HUES64 (cell line): ENCODE measurements at regions not wholly inside any gene's neighbourhood (a gene's known extent, or its start where the extent isn't known, plus 50 kb on each side); places are given as distances from the start of the nearest gene placed in this dataset.

Source experiments
- H3K27ac ChIP-seq: 2 replicates; pipeline ENCODE4 v1.7.0; 2013; ENCODE audit warnings: low read depth, low read length, inconsistent platforms
- H3K27me3 ChIP-seq: 2 replicates; pipeline ENCODE4 v1.6.1; 2013; ENCODE audit warnings: mild to moderate bottlenecking, low read length; ENCODE audit not compliant: insufficient read depth
- H3K36me3 ChIP-seq: 2 replicates; pipeline ENCODE4 v1.6.1; 2013; ENCODE audit warnings: mild to moderate bottlenecking, low read length; ENCODE audit not compliant: insufficient read depth
- H3K4me1 ChIP-seq: 2 replicates; pipeline ENCODE4 v1.6.1; 2013; ENCODE audit warnings: mild to moderate bottlenecking, low read length, moderate library complexity; ENCODE audit not compliant: insufficient read depth
- H3K4me3 ChIP-seq: 2 replicates; pipeline ENCODE4 v1.5.1; 2013; ENCODE audit warnings: mild to moderate bottlenecking, low read length, moderate library complexity
- H3K9ac ChIP-seq: 2 replicates; pipeline ENCODE4 v1.6.1; 2013; ENCODE audit warnings: mild to moderate bottlenecking, low read depth, low read length
- H3K9me3 ChIP-seq: 2 replicates; pipeline ENCODE4 v1.6.1; 2013; ENCODE audit warnings: low read depth, low read length; ENCODE audit not compliant: insufficient read depth
- WGBS: fragments of 150-250, 120-280 bp; methylation state at CpG from one replicate; pipeline ENCODE4 v1.1.7; 2013; ENCODE audit warnings: missing lambda C conversion rate; 5-methylcytosine and 5-hydroxymethylcytosine counted together

DNA sequence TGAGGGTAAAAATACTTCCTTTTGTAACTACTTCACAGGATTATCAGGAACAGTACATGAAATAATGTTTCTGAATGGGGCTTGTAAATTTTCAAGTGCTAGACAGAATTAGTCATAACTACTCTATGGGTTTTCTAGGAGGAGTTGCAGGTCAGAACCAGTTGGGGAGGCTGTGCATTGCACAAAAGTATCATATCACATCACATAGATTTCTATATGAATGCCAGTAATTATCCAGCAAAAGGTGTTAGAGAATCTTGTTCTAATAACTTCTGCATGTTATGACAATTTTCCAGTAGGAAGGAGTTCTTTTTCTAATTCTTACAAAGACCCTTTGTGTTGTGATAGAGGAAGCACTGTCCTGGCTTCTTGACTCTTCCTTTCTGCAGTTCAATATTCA lies 551.6 kb downstream of the COL12A1 start:
- Histone ChIP-seq H3K36me3 (no peaks in the 10 kb centered on the region), H3K4me1 (no peaks in the 10 kb centered on the region), H3K9ac (no peak overlapping the region), H3K9me3 (peaks cover 2% of the 10 kb centered on the region; the same call in 1 of the 2 replicates), H3K4me3 (no peak overlapping the region), H3K27ac (no peak overlapping the region), H3K27me3 (no peaks in the 10 kb centered on the region)

DNA sequence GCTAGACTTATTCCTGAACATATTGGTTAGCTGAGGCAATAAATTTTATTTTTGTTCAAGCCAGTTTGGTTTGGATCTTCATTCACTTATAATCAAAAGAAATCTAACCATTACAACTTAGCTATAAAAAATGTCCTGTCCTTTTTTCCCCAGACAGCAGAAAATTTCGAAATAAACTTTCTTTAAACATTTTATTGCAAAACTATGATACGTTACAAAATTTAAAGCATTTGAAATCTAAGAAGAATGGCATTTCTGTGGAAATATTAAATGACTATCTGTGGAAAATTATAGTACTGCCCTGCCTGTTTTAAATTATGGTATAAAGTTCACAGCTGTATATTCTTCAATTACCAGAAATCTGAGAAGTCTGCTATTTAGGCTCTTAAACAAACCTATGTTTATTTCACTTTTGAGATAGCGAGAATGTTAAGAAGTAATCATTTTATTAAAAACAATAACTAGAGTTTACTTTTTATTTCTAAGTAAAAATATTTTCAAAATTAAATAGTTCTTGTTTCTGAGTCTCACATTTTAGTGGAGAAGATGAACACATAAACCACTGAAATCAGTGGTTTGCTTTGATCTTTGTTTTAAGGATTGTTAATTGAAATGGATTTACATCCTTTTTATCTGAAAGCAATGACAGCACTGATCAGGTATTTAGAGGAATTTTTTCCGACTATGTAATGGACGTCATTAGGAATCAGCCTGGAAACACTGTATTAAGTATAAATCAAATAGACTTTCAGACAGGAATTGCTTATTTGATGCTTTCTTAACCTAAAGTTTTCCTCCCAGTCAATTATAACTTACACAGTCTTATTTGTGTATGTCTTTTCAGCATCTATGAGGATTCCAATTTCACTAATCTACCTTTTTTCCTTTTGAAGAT lies 553.7 kb downstream of the COL12A1 start:
- H3K4me1 ChIP-seq, result no peaks in the 10 kb centered on the region

DNA sequence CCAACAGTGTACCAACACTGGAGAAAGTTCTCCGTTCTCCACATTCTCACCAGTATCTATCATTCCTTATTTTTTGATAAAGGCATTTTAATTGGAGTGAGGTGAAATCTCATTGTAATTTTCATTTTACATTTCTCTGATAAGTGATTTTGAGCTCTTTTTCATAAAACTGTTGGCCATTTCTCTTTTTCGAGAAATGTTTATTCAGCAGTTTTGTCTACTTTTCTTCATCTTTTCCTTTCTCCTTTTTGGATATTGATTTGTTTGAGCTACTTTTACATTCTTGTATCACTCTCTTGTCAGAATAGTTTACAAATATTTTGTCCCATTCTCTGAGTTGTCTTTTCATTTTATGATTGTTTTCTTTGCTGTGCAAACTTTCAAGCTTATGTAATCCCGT lies 555.2 kb downstream of the COL12A1 start:
- H3K4me1 ChIP-seq, result peaks cover 4% of the 10 kb centered on the region; the same call in 1 of the 2 replicates
- 100% methylated on average over 2 of the region's 3 CpGs for WGBS

More for the DNA sequence above, 553.7 kb downstream of the COL12A1 start:
- H3K36me3 ChIP-seq, result no peaks in the 10 kb centered on the region
- no peak overlapping the region for H3K27ac ChIP-seq
- no peak overlapping the region for H3K9ac ChIP-seq
- no peaks in the 10 kb centered on the region for H3K9me3 ChIP-seq
- no peak overlapping the region for H3K4me3 ChIP-seq
- WGBS, result 94% methylated on average over 4 of the region's 5 CpGs
- no peaks in the 10 kb centered on the region for H3K27me3 ChIP-seq

DNA sequence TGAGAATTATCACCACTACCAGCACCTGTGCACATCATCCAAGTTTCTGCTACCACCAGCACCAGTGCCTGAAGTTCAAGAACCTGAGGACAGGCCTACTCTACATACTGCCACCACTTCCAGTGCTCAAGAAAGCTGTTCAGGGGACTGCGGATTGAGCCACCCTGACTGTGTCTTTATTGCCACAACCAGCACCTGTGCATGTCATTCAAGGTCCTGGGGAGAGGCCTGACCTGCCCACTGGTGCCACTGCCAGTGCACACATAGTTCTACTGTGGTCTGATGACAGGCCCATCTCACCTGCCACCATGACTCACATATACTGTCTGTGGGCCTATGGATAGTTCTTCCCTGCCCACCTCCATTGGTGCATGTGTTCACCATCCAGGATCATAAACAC lies 559.4 kb downstream of the COL12A1 start:
- H3K36me3 ChIP-seq, result no peaks in the 10 kb centered on the region
- peaks cover 20% of the 10 kb centered on the region for H3K4me1 ChIP-seq
- H3K27me3 ChIP-seq, result no peaks in the 10 kb centered on the region
- H3K27ac ChIP-seq, result no peak overlapping the region
- H3K9me3 ChIP-seq, result no peaks in the 10 kb centered on the region
- no peak overlapping the region for H3K9ac ChIP-seq
- WGBS, result 98% methylated on average over 1 of the region's 1 CpG
- H3K4me3 ChIP-seq, result no peak overlapping the region

More for the DNA sequence above, 555.2 kb downstream of the COL12A1 start:
- H3K27me3 ChIP-seq, result no peaks in the 10 kb centered on the region
- no peaks in the 10 kb centered on the region for H3K9me3 ChIP-seq
- H3K4me3 ChIP-seq, result no peak overlapping the region
- no peak overlapping the region for H3K9ac ChIP-seq
- no peak overlapping the region for H3K27ac ChIP-seq
- H3K36me3 ChIP-seq, result no peaks in the 10 kb centered on the region

DNA sequence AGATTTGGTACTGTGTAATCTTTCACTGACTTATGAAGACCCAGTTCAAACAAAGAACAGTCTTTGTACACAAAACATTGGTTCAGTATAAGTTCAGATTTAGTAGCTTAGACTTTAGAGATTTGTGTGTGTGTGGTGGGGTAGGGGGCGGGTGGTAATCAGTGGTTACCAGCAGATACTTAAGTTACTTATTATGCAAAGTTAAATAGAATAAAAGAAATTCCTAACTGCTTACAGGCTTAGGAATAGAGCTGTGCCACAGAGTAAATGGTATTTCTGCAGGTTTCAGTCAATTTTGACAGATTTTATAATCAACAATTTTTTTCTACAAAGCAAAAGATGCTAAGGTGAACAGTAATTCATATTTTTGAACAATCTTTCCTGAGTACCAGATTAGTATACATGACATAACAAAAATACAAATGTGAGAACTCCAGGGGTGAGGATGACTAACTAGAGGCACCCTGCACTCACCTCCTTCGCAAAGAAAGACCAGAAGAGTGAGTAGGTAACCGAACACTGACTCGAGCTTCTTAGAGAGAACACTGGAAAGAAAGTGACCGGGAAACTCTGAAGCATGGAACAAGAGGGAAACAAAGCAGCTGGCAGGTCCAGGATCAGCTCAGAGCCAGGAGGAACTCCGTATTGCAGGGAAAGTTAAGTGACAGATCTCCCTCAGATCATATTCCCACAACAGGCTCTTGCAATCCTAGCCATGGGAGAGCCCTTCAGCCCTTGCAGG lies 560.6 kb downstream of the COL12A1 start:
- H3K27ac ChIP-seq, result peak overlapping the region; percentile 38
- H3K4me3 ChIP-seq, result no peak overlapping the region
- H3K9ac ChIP-seq, result peak overlapping the region; percentile 55; the same call in 1 of the 2 replicates
- WGBS, result 44% methylated on average over 5 of the region's 6 CpGs
- no peaks in the 10 kb centered on the region for H3K27me3 ChIP-seq
- no peaks in the 10 kb centered on the region for H3K9me3 ChIP-seq
- H3K4me1 ChIP-seq, result peaks cover 20% of the 10 kb centered on the region
- no peaks in the 10 kb centered on the region for H3K36me3 ChIP-seq

DNA sequence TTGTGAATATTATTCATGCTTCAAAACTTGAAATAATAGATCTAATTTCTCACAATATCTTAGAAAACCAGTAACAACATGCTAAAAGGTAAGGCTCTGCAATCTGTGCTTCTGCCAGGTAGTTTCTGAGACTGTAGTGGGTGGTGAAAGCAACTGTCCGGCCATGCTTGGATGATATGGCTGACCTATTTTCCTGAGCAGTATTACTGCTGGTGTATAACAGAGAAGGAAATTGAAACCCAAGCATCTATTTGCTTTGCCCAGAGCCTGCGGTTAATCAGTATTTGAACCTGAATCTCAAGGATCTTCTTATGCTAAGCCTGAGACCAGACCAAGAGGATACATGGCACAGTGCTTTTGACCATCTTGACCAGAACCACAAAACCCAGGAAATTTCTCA lies 563.8 kb downstream of the COL12A1 start:
- WGBS, result 92% methylated on average over 2 of the region's 2 CpGs
- H3K4me3 ChIP-seq, result no peak overlapping the region

DNA sequence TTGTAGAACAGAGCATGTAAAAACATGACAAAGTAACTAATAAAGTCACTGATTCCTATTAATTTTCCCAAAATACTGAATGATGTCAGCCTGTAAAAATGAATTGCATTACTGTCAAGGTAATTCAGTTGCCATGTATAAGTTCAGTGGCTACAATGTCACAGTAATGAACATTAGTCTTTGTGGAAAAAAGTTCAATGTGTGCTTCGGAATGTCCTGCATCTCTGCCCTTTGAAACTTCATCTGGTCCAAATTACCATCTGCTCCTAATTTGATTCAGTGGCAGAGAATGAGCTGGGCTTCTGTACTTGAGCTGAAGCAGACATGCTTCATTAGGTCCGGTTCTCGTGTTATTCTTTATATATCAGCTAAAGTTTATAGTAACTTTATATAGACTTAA lies 567.4 kb downstream of the COL12A1 start:
- H3K27me3 ChIP-seq, result no peaks in the 10 kb centered on the region
- H3K9me3 ChIP-seq, result no peaks in the 10 kb centered on the region
- WGBS, result 93% methylated on average over 1 of the region's 3 CpGs
- no peak overlapping the region for H3K4me3 ChIP-seq
- no peak overlapping the region for H3K9ac ChIP-seq
- H3K27ac ChIP-seq, result no peak overlapping the region
- H3K4me1 ChIP-seq, result no peaks in the 10 kb centered on the region
- H3K36me3 ChIP-seq, result no peaks in the 10 kb centered on the region

More for the DNA sequence above, 563.8 kb downstream of the COL12A1 start:
- Histone ChIP-seq H3K36me3 (no peaks in the 10 kb centered on the region), H3K9ac (no peak overlapping the region), H3K4me1 (peaks cover 20% of the 10 kb centered on the region), H3K27ac (no peak overlapping the region), H3K9me3 (no peaks in the 10 kb centered on the region), H3K27me3 (no peaks in the 10 kb centered on the region)

DNA sequence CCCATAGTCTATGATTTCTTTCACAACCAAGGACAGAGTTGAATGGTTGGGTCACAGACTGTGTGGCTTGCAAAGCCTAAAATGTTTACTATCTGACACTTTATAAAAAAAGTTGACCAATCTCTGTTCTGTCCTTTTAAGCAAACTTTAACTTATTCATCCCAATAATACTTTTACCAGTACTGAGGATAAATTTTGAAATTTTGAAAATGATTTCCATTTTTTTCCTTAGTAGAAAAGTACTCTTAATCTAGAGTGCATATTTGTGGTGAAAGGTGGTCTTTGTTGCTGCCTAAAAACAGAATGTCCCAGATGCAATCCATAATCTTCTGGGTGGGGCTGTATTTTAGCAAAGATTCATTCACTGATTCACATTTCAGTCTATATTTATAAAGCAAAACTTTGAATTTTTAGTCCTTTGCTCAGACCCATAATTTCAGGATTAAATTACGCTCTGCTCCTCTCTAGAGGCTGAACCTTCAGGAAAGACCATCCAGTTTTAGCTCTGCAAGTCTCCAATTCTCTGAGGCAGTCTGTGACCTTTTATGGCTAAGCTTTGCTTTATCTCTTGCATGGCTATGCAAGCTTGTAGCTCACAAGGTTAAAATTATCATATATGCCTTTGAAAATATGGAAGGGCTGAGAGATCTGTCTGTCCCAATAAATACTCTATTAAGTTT lies 573.5 kb downstream of the COL12A1 start:
- Histone ChIP-seq H3K9ac (no peak overlapping the region), H3K9me3 (no peaks in the 10 kb centered on the region), H3K4me1 (no peaks in the 10 kb centered on the region), H3K36me3 (no peaks in the 10 kb centered on the region), H3K27ac (no peak overlapping the region), H3K27me3 (no peaks in the 10 kb centered on the region), H3K4me3 (no peak overlapping the region)
- 96% methylated on average over 1 of the region's 1 CpG for WGBS

DNA sequence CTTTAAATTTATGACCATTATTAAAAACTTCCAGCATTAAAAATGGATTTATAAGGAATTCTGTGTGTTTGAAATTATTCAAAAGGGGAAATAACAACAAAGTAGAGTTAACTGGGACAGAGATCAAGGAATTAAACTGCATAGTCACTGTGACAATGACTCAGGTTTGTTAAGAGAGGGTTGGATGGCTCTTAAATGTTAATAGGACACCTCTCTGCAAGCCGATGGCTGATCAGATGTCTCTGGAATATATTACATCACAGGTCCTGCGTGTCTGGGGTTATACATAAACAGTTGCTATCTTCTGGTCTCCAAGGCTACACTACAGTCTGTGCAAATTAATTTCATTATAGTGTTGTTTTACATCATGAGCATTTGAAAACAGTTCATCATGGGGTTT lies 574.3 kb downstream of the COL12A1 start:
- Histone ChIP-seq H3K36me3 (no peaks in the 10 kb centered on the region), H3K27me3 (no peaks in the 10 kb centered on the region), H3K9ac (no peak overlapping the region), H3K4me3 (no peak overlapping the region), H3K9me3 (no peaks in the 10 kb centered on the region), H3K27ac (no peak overlapping the region), H3K4me1 (no peaks in the 10 kb centered on the region)
- WGBS, result 87% methylated on average over 2 of the region's 2 CpGs

DNA sequence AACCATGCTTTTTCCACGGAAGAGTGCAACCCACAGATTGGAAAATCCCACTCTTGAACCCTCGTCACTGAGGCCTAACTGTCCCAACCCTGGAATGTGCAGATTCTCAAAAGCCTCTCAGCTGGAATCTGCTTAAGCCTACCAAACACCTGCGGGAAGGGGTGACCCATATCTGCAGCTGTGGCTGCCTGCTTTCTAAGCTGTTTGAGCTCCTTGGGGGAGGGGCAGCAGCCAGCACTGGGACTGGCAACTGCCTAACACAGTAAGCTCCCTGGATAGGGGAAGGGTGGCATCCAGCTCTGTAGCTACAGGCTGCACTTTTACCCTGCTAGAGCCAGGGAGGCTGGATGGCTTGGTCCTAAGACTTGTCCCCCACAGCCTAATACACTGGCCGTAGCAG lies 579.6 kb downstream of the COL12A1 start:
- Histone ChIP-seq H3K9ac (no peak overlapping the region), H3K27me3 (no peaks in the 10 kb centered on the region), H3K4me3 (no peak overlapping the region), H3K27ac (no peak overlapping the region), H3K9me3 (peaks cover 13% of the 10 kb centered on the region), H3K4me1 (no peaks in the 10 kb centered on the region), H3K36me3 (no peaks in the 10 kb centered on the region)
- 78% methylated on average over 4 of the region's 4 CpGs for WGBS

DNA sequence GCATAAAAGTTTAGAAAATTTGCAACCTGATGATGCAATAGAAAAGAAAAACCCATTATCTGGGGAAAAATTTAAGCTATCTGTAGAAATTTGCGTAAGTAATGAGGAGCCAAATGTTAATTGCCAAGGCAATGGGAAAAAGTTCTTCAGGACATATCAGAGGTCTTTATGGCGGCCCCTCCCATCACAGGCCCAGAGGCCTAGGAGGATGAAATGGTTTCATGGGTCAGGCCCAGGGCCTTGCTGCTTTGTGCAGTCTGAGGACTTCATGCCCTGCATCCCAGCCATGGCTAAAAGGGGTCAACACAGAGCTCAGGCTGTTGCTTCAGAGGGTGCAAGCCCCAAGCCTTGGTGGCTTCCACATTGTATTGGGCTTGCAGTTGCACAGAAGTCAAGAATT lies 582.8 kb downstream of the COL12A1 start:
- H3K4me1 ChIP-seq, result no peaks in the 10 kb centered on the region
- no peak overlapping the region for H3K4me3 ChIP-seq
- H3K27me3 ChIP-seq, result no peaks in the 10 kb centered on the region
- H3K9ac ChIP-seq, result no peak overlapping the region
- H3K27ac ChIP-seq, result no peak overlapping the region
- H3K36me3 ChIP-seq, result no peaks in the 10 kb centered on the region
- WGBS, result 100% methylated on average over 2 of the region's 2 CpGs
- peaks cover 19% of the 10 kb centered on the region for H3K9me3 ChIP-seq
